D721Med (cell line): ENCODE measurements at regions not wholly inside any gene's neighbourhood (a gene's known extent, or its start where the extent isn't known, plus 50 kb on each side); places are given as distances from the start of the nearest gene placed in this dataset.

Experiments used
- DNase-seq: peaks from one replicate; pipeline ENCODE4 v3.0.0; 2011; ENCODE audit warnings: low spot score; ENCODE audit not compliant: insufficient read length
- FAIRE-seq: peaks from 2 replicates; lab custom pipeline; 2011; peaks lifted over from hg19 to GRCh38; lab: Jason Lieb, UNC
- CTCF ChIP-seq: IDR thresholded peaks from 2 replicates; pipeline ENCODE4 v1.5.1; 2012; ENCODE audit warnings: mild to moderate bottlenecking, control low read depth; ENCODE audit not compliant: insufficient read depth; ENCODE audit errors: missing control alignments

GRCh38 chr6:19377722-19378121 lies 459.4 kb upstream of the ID4 start:
- no peak for TF ChIP-seq CTCF
- FAIRE-seq (no peak), DNase-seq (no peak)

GRCh38 chr6:19380293-19380692 lies 456.9 kb upstream of the ID4 start:
- FAIRE-seq (no peak), DNase-seq (no peak)
- no peak for TF ChIP-seq CTCF

- no peak for FAIRE-seq
Observed at GRCh38 chr6:19382676-19383075, 454.5 kb upstream of the ID4 start.

GRCh38 chr6:19391926-19392325 lies 445.2 kb upstream of the ID4 start:
- no peak for FAIRE-seq
- TF ChIP-seq CTCF, result no peak

More at GRCh38 chr6:19382676-19383075, 454.5 kb upstream of the ID4 start:
- DNase-seq, result no peak
- TF ChIP-seq CTCF, result no peak

GRCh38 chr6:19394051-19394450 lies 443.1 kb upstream of the ID4 start:
- FAIRE-seq (no peak), DNase-seq (no peak)
- TF ChIP-seq CTCF, result no peak

More at GRCh38 chr6:19391926-19392325, 445.2 kb upstream of the ID4 start:
- DNase-seq, result no peak

- no peak for TF ChIP-seq CTCF
- DNase-seq (no peak), FAIRE-seq (no peak)
Observed at GRCh38 chr6:19394687-19395086, 442.5 kb upstream of the ID4 start.

GRCh38 chr6:19395316-19395715 lies 441.9 kb upstream of the ID4 start:
- no peak for FAIRE-seq
- DNase-seq, result no peak
- TF ChIP-seq CTCF, result no peak
